ENCODE measurements at regions not wholly inside any gene's neighbourhood (a gene's known extent, or its start where the extent isn't known, plus 50 kb on each side); places are given as distances from the start of the nearest gene placed in this dataset.
A peak's percentile ranks its signal among the peaks of the same experiment; 100 is the strongest.
"Not testable (repeated sequence)": the region's sequence is repeated elsewhere in the genome, so short reads cannot be mapped to it uniquely, and the experiment has no call there.

GRCh38 chr6:102841060-102841459, 1447.6 kb downstream of the GRIK2 start:
- DNase-seq, result peak; percentile 33

- DNase-seq, result no peak
Measured at GRCh38 chr6:102832021-102832420, 1438.5 kb downstream of the GRIK2 start.

- no peak for DNase-seq
Measured at GRCh38 chr6:102820098-102820497, 1426.6 kb downstream of the GRIK2 start.

GRCh38 chr6:102815207-102815606, 1421.7 kb downstream of the GRIK2 start:
- no peak for DNase-seq

- no peak for DNase-seq
Measured at GRCh38 chr6:102813489-102814275, 1420.2 kb downstream of the GRIK2 start.

GRCh38 chr6:102812242-102812641, 1418.7 kb downstream of the GRIK2 start:
- DNase-seq, result no peak

GRCh38 chr6:102808944-102809505, 1415.5 kb downstream of the GRIK2 start:
- DNase-seq, result not testable (repeated sequence)

GRCh38 chr6:102799051-102799450, 1405.5 kb downstream of the GRIK2 start:
- no peak for DNase-seq

GRCh38 chr6:102798636-102799035, 1405.1 kb downstream of the GRIK2 start:
- DNase-seq, result no peak

GRCh38 chr6:102793752-102794151, 1400.2 kb downstream of the GRIK2 start:
- DNase-seq, result no peak

- no peak for DNase-seq
Measured at GRCh38 chr6:102774326-102774725, 1380.8 kb downstream of the GRIK2 start.

- DNase-seq, result no peak
Measured at GRCh38 chr6:102773636-102774035, 1380.1 kb downstream of the GRIK2 start.

GRCh38 chr6:102766963-102767362, 1373.5 kb downstream of the GRIK2 start:
- DNase-seq, result no peak

- DNase-seq, result no peak
Measured at GRCh38 chr6:102764317-102764716, 1370.8 kb downstream of the GRIK2 start.

- no peak for DNase-seq
Measured at GRCh38 chr6:102763891-102764290, 1370.4 kb downstream of the GRIK2 start.

- DNase-seq, result no peak
Measured at GRCh38 chr6:102761872-102762271, 1368.4 kb downstream of the GRIK2 start.

GRCh38 chr6:102759415-102759814, 1365.9 kb downstream of the GRIK2 start:
- DNase-seq, result no peak

GRCh38 chr6:102758536-102758935, 1365.0 kb downstream of the GRIK2 start:
- DNase-seq, result not testable (repeated sequence)

- DNase-seq, result no peak
Measured at GRCh38 chr6:102749210-102749971, 1355.9 kb downstream of the GRIK2 start.

GRCh38 chr6:102746941-102747340, 1353.4 kb downstream of the GRIK2 start:
- no peak for DNase-seq

GRCh38 chr6:102742754-102743356, 1349.3 kb downstream of the GRIK2 start:
- no peak for DNase-seq

- peak; percentile 14 for DNase-seq
Measured at GRCh38 chr6:102742028-102742427, 1348.5 kb downstream of the GRIK2 start.

- peak; percentile 5 for DNase-seq
Measured at GRCh38 chr6:102736941-102737368, 1343.4 kb downstream of the GRIK2 start.
